ENCODE measurements at regions not wholly inside any gene's neighbourhood (a gene's known extent, or its start where the extent isn't known, plus 50 kb on each side); places are given as distances from the start of the nearest gene placed in this dataset.

DNA sequence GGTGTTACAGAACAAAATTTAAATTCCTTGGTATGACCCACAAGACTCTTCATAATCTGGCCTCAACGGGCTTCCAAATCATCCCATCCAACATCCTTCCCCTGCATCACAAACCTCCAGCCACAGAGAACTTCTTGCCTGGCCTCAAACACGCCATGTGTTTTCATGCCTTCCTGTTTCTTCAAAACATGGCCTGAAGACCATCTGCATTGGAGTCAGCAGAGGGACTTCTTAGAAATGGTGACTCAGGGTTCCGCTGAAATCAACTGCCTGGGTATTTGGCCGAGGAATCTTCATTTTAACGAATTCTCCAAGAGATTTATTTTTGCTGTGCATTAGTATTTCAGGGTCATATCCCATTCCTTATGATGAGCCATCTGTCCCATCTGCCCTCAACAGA is 138.1 kb upstream of the RAP2B start:
- no peaks in the 10 kb centered on the region for H4K20me1 ChIP-seq (replicated peaks; ENCODE audit: control insufficient read depth, extremely low read depth, insufficient read depth, low read length)
- H2AFZ ChIP-seq (ENCODE audit: low read depth, low read length): no peak overlapping the region
- FAIRE-seq (no peak), DNase-seq (ENCODE audit: low read depth, low spot score) (no peak)
- ChIA-PET CTCF (interaction anchor here (1.0 to 1.6 kb wide), 4 partner anchors 141 to 947 kb away, joined by 3 to 6 read pairs (median 4); no protein-coding TSS in a partner anchor), POLR2A (no interaction called here)
- H3K9ac ChIP-seq (replicated peaks; ENCODE audit: extremely low read depth, insufficient read depth, low read length): no peak overlapping the region
- dilution Hi-C loops (cut with MboI; ENCODE audit: extremely low pct_ligation_motif_present, low sequenced_read_pairs): no loop called here
- peaks cover 8% of the 10 kb centered on the region for H3K4me1 ChIP-seq (ENCODE audit: control insufficient read depth, extremely low read depth, insufficient read depth, low read length)
- no peak for TF ChIP-seq MAX (IDR thresholded peaks at IDR 0.05; ENCODE audit: insufficient read depth, insufficient read length)
- no peak for TF ChIP-seq FOS (IDR thresholded peaks at IDR 0.05; ENCODE audit: borderline replicate concordance, insufficient read depth, low read length)
- TF ChIP-seq MYC (IDR thresholded peaks at IDR 0.05; ENCODE audit: low read depth, low read length): no peak
- TF ChIP-seq POLR2A (IDR thresholded peaks at IDR 0.05; ENCODE audit: low read depth, low read length): no peak
- no peak for TF ChIP-seq JUN (IDR thresholded peaks at IDR 0.05; ENCODE audit: borderline replicate concordance, insufficient read depth, insufficient read length, low read depth)
- no peak for TF ChIP-seq CTCF (IDR thresholded peaks at IDR 0.05; ENCODE audit: extremely low read depth in 1 of 2, insufficient read depth in 1 of 2, low read depth in 1 of 2, low read length in 2 of 2)
- no peak for TF ChIP-seq EZH2 (IDR thresholded peaks at IDR 0.05; ENCODE audit: borderline replicate concordance, low read depth, low read length, severe bottlenecking)
- TF ChIP-seq POLR2AphosphoS5 (IDR thresholded peaks at IDR 0.05; ENCODE audit: insufficient read depth, low read depth, low read length): no peak
- TF ChIP-seq GATA2 (IDR thresholded peaks at IDR 0.05; ENCODE audit: insufficient read depth, insufficient read length, low read depth, low read length): no peak
- no peak overlapping the region for H3K4me3 ChIP-seq (replicated peaks in 1 of 3; ENCODE audit: insufficient read depth in 1 of 3, low read depth in 1 of 3, low read length in 3 of 3)
- H3K36me3 ChIP-seq (ENCODE audit: control insufficient read depth in 2 of 2, extremely low read depth in 1 of 2, insufficient read depth in 2 of 2, low read length in 2 of 2): no peaks in the 10 kb centered on the region
- no TSS peak for BruUV-seq (replicated peaks)
- H3K9me1 ChIP-seq (replicated peaks; ENCODE audit: control insufficient read depth, extremely low read depth, insufficient read depth, low read length): no peaks in the 10 kb centered on the region
- no peaks in the 10 kb centered on the region for H3K9me3 ChIP-seq (replicated peaks; ENCODE audit: control insufficient read depth, insufficient read depth, low read length)
- H3K27me3 ChIP-seq (ENCODE audit: control insufficient read depth in 2 of 2, insufficient read depth in 2 of 2, low read length in 2 of 2): peaks cover 0 to 6% of the 10 kb centered on the region in 2 experiments
- no peak overlapping the region for H3K27ac ChIP-seq (ENCODE audit: insufficient read depth, low read depth, low read length)
- H3K79me2 ChIP-seq (ENCODE audit: control insufficient read depth, insufficient read depth, low read length): no peaks in the 10 kb centered on the region
- intact Hi-C loops (cut with micrococcal nuclease): no loop called here
- no peak overlapping the region for H3K4me2 ChIP-seq (ENCODE audit: insufficient read depth, low read length)
